ENCODE measurements at regions not wholly inside any gene's neighbourhood (a gene's known extent, or its start where the extent isn't known, plus 50 kb on each side); places are given as distances from the start of the nearest gene placed in this dataset.
"Not testable (repeated sequence)": the region's sequence is repeated elsewhere in the genome, so short reads cannot be mapped to it uniquely, and the experiment has no call there.

DNA sequence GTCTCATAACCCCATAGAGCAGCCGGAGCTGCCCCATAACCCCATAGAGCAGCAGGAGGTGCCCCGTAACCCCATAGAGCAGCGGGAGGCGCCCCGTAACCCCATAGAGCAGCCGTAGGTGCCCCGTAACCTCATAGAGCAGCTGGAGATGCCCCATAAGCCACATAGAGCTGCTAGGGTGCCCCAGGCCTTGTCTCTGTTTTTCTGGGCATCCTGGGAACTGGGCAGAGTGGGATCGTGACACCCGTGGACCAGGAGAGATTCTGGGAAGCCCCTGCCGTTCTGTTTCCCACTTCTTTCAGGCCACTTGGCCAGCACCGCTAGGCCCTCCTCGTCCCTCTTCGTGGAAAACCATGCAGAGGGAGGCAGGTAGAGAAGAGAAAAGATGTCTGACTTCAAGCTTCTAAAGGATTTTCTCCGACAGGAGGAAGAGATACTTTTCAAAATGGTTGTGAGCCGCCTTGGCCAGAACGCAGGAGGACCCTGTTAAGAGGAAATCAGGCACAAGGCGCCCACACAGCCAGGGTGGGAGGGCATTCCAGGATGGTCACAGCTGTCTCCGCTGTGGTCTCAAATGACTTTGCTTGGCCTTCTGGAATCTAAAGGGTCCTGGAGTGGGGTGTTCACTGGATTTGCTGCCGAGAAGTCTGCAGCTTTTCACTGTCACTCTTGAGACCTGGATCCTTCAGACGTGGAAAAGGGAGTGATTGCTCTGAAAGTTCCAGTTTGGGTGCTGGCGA is 171.8 kb downstream of the NPIPB11 start:
- not testable (repeated sequence) for TF ChIP-seq POLR2AphosphoS5 (IDR thresholded peaks at IDR 0.05; ENCODE audit: borderline replicate concordance, low read depth, low read length); EZH2 (IDR thresholded peaks at IDR 0.05)
